ENCODE measurements at regions not wholly inside any gene's neighbourhood (a gene's known extent, or its start where the extent isn't known, plus 50 kb on each side); places are given as distances from the start of the nearest gene placed in this dataset.
A peak's percentile ranks its signal among the peaks of the same experiment; 100 is the strongest.

- Histone ChIP-seq H3K9me3 (peaks cover 30% of the 10 kb centered on the region), H3K27me3 (no peaks in the 10 kb centered on the region), H3K4me3 (no peak overlapping the region), H3K36me3 (no peaks in the 10 kb centered on the region), H3K27ac (no peak overlapping the region), H3K4me1 (no peaks in the 10 kb centered on the region)
- intact Hi-C loops (cut with DNase I): no loop called here
- no peak for TF ChIP-seq CTCF (IDR thresholded peaks at IDR 0.05)
- ATAC-seq (no peak), DNase-seq (no peak)
Measured at GRCh38 chr2:212864186-212864585, 287.2 kb downstream of the IKZF2 start.

- H3K4me1 ChIP-seq: no peaks in the 10 kb centered on the region
- peak; percentile 52 for ATAC-seq
- H3K4me3 ChIP-seq: no peak overlapping the region
- H3K36me3 ChIP-seq: no peaks in the 10 kb centered on the region
- no peak overlapping the region for H3K27ac ChIP-seq
- peaks cover 30% of the 10 kb centered on the region for H3K9me3 ChIP-seq
- DNase-seq: peak; percentile 42
- TF ChIP-seq CTCF (IDR thresholded peaks at IDR 0.05): peak; percentile 38
- intact Hi-C loops (cut with DNase I): no loop called here
- H3K27me3 ChIP-seq: no peaks in the 10 kb centered on the region
Measured at GRCh38 chr2:212863185-212863588, 288.2 kb downstream of the IKZF2 start.

- no peak for ATAC-seq
- DNase-seq: no peak
Measured at GRCh38 chr2:212858496-212858895, 292.9 kb downstream of the IKZF2 start.

GRCh38 chr2:212854771-212855170 is 296.6 kb downstream of the IKZF2 start:
- TF ChIP-seq CTCF (IDR thresholded peaks at IDR 0.05): no peak
- Histone ChIP-seq H3K27ac (no peak overlapping the region), H3K4me1 (no peaks in the 10 kb centered on the region), H3K4me3 (no peak overlapping the region), H3K36me3 (no peaks in the 10 kb centered on the region), H3K27me3 (no peaks in the 10 kb centered on the region), H3K9me3 (no peaks in the 10 kb centered on the region)
- DNase-seq (no peak), ATAC-seq (no peak)
- intact Hi-C loops (cut with DNase I): no loop called here

More at GRCh38 chr2:212858496-212858895, 292.9 kb downstream of the IKZF2 start:
- intact Hi-C loops (cut with DNase I): no loop called here
- Histone ChIP-seq H3K36me3 (no peaks in the 10 kb centered on the region), H3K4me3 (no peak overlapping the region), H3K9me3 (peaks cover 20% of the 10 kb centered on the region), H3K27me3 (no peaks in the 10 kb centered on the region), H3K27ac (no peak overlapping the region), H3K4me1 (no peaks in the 10 kb centered on the region)
- no peak for TF ChIP-seq CTCF (IDR thresholded peaks at IDR 0.05)

- no peak for ATAC-seq
- DNase-seq: no peak
- intact Hi-C loops (cut with DNase I): no loop called here
- TF ChIP-seq CTCF (IDR thresholded peaks at IDR 0.05): no peak
- no peaks in the 10 kb centered on the region for H3K36me3 ChIP-seq
- no peak overlapping the region for H3K4me3 ChIP-seq
- H3K27me3 ChIP-seq: no peaks in the 10 kb centered on the region
- no peak overlapping the region for H3K27ac ChIP-seq
- no peaks in the 10 kb centered on the region for H3K9me3 ChIP-seq
- no peaks in the 10 kb centered on the region for H3K4me1 ChIP-seq
Measured at GRCh38 chr2:212854116-212854515, 297.3 kb downstream of the IKZF2 start.

- no peak overlapping the region for H3K27ac ChIP-seq
- no peaks in the 10 kb centered on the region for H3K27me3 ChIP-seq
- no peak overlapping the region for H3K4me3 ChIP-seq
- no peaks in the 10 kb centered on the region for H3K9me3 ChIP-seq
- TF ChIP-seq CTCF (IDR thresholded peaks at IDR 0.05): no peak
- no peaks in the 10 kb centered on the region for H3K36me3 ChIP-seq
- ATAC-seq (no peak), DNase-seq (no peak)
- intact Hi-C loops (cut with DNase I): no loop called here
- H3K4me1 ChIP-seq: no peaks in the 10 kb centered on the region
Measured at GRCh38 chr2:212845941-212846340, 305.5 kb downstream of the IKZF2 start.

Measured in upper lobe of right lung (tissue), 1 donor.